SKM-1 treated with dmso at 0.1 percent for 144 hours (cell line): ENCODE measurements at regions not wholly inside any gene's neighbourhood (a gene's known extent, or its start where the extent isn't known, plus 50 kb on each side); places are given as distances from the start of the nearest gene placed in this dataset.

Experiments used
- DNase-seq: peaks from one replicate; lab custom pipeline; 2025; ENCODE audit not compliant: unreplicated experiment; lab: John Stamatoyannopoulos, UW

DNA sequence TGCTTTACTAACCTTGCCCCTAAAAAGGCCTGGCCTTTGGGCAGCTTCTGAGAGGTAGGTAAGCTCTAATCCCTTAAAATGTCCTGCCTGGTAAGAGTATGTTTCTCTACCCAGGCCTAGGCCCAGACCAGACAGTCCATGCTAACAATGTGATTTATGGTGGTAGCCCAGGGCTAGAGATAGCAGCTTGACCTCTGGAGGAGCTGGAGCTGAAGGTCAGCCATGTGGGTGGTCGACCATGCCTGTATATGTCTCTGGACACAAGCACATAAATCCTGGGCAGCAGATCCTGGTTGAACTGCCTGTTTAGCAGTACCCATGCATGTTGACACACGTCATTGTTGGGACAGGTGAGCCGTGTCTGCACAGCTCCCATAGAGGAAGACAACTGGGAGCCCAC is 62.1 kb upstream of the PHACTR1 start:
- DNase-seq, result no peak

DNA sequence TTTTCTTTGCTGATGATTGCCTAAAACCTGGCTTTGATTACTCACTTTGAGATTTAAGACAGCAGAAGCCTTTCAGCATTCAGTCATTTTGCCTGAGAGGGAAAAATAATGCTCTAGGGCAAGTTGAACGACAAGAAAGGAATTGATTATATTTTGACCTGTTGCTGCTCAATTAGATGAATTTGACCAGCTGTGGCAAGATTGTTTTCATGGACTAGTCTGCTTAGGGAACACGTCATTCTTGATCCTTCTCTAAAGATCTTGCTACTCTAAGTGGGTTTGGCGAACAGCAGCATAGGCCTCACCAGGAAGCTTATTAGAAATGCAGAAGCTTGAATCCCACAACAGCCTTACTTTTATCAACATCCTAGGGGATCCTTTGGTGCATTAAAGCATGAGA is 59.7 kb upstream of the PHACTR1 start:
- DNase-seq, result no peak

DNA sequence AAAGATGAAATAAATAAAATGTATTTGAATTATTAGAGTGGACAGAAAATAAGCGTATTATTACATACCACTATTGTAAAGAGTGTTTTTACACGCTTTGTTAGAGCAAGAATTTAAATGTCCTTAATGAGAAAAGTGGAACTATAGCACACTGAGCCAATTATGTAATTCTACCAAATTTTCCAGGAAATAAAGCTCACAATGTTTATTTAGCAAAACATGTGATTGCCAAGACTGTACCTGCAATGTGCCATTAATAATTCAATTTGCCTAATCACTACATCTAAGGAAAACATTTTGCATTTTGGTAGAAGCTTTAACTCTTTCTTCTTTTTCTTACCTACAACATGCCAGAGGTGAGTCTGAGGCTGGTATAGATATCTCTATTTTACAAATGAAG is 58.7 kb upstream of the PHACTR1 start:
- no peak for DNase-seq

DNA sequence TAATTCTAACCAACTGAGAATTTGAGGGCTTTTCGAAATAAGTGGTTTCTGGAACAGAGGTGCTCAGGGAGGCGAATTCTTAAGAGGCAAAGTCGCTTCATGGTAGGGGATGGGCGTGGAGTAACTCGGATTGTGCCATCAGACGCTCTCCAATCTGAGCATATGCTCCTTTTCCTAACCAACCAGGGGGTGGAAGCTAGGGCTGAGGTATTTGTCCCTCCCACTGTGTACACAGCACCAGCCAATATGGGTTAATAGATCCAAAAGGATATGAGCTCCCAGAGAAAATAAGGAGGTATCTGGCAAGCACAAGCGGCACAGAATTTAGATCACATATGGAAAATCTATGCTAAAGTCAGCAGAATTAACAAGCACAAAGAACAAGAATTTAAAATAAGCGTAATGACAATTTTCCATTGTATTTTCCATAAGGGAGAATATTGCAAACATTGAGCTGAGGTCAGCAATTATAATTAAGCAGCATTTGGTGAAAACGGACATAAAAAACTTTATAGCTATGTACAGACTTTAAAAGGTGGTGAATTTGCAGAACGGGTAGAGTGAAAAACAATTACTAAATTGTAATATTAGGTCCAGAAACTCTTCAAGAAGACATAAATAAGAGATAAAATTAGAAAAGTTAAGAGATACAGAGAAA is 55.0 kb upstream of the PHACTR1 start:
- no peak for DNase-seq
